K562 (cell line): ENCODE measurements at regions not wholly inside any gene's neighbourhood (a gene's known extent, or its start where the extent isn't known, plus 50 kb on each side); places are given as distances from the start of the nearest gene placed in this dataset.

ENCODE experiments used
- ATAC-seq: fragments of 200-7000 bp; cut with Tn5 transposase; 3 replicates; pipeline ENCODE4 v1.9.1; 2020; ENCODE audit warnings: moderate library complexity
- BruUV-seq: library from RNA; stranded (reverse); fragments of 400-500 nt; replicated peaks from 2 replicates; lab custom pipeline; 2021; lab: Mats Ljungman, UMichigan
- CTCF ChIA-PET: fragments of 300-600 bp; formaldehyde crosslinking; extraction: SDS; loops from one replicate; lab custom pipeline; 2021; ENCODE audit warnings: low intra/inter-chr PET ratio; lab: Yijun Ruan, JAX
- POLR2A ChIA-PET: fragments of 300-600, 350-650 bp; sonication (Branson Sonifier 250); formaldehyde crosslinking; extraction: SDS; loops from one replicate; lab custom pipeline; 2021; ENCODE audit warnings: antibody characterized with exemption, inconsistent platforms; lab: Yijun Ruan, JAX
- DNase-seq, 4 experiments: peaks; one replicate each; pipeline versions ENCODE4 v3.0.0 to v3.0.0-alpha.2; 2011 to 2018; ENCODE audit warnings: low spot score in 3 of 4, mixed read lengths in 3 of 4; ENCODE audit errors: extremely low read depth in 1 of 4
- FAIRE-seq: peaks from 2 replicates; lab custom pipeline; 2011; peaks lifted over from hg19 to GRCh38; lab: Jason Lieb, UNC
- H2AFZ ChIP-seq: 2 replicates; pipeline ENCODE4 v1.6.0; 2011; ENCODE audit warnings: low read depth, low read length, control low read depth, inconsistent platforms
- H3K27ac ChIP-seq: fragments of 200-600 bp; 3 replicates; pipeline ENCODE4 v1.8.0; 2011; ENCODE audit warnings: low read depth, mild to moderate bottlenecking, control low read depth, inconsistent platforms, low read length, moderate library complexity, mixed read lengths; ENCODE audit errors: extremely low read depth
- H3K27me3 ChIP-seq, 2 experiments: fragments of 300-600 bp in 1 of 2; 2 replicates in 1 of 2; 3 replicates in 1 of 2; pipeline versions ENCODE4 v1.6.0 to v1.8.0; 2011; ENCODE audit warnings: inconsistent platforms in 2 of 2, low read length in 2 of 2, mild to moderate bottlenecking in 1 of 2, mixed read lengths in 1 of 2, moderate library complexity in 1 of 2; ENCODE audit not compliant: control insufficient read depth in 2 of 2, insufficient read depth in 2 of 2
- H3K36me3 ChIP-seq: fragments of 300-600 bp; 3 replicates; pipeline ENCODE4 v1.8.0; 2011; ENCODE audit warnings: mild to moderate bottlenecking, low read length, inconsistent platforms; ENCODE audit not compliant: control insufficient read depth, insufficient read depth
- H3K4me1 ChIP-seq, 2 experiments: fragments of 200-600 bp in 1 of 2; replicated peaks in 1 of 2; 2 replicates in 1 of 2; 3 replicates in 1 of 2; pipeline versions ENCODE4 v1.5.1 to v1.8.0; 2011; ENCODE audit warnings: inconsistent platforms in 2 of 2, low read length in 2 of 2, mild to moderate bottlenecking in 1 of 2, mixed read lengths in 1 of 2, moderate library complexity in 1 of 2; ENCODE audit not compliant: control insufficient read depth in 2 of 2, insufficient read depth in 2 of 2
- H3K4me2 ChIP-seq: 2 replicates; pipeline ENCODE4 v1.6.1; 2011; ENCODE audit warnings: low read length, control low read depth, inconsistent platforms, mixed read lengths; ENCODE audit not compliant: insufficient read depth
- H3K4me3 ChIP-seq: fragments of 200-600 bp; sonication (generic), shearing (Covaris generic); 2 replicates; pipeline ENCODE4 v1.5.1; 2016; ENCODE audit warnings: control low read depth, inconsistent platforms
- H3K79me2 ChIP-seq: fragments of 200-600 bp; 3 replicates; pipeline ENCODE4 v1.8.0; 2011; ENCODE audit warnings: low read length, inconsistent platforms; ENCODE audit not compliant: control insufficient read depth, insufficient read depth
- H3K9ac ChIP-seq, 2 experiments: 2 replicates each; pipeline versions ENCODE4 v1.6.0 to v1.6.1; 2011; ENCODE audit warnings: low read depth in 2 of 2, low read length in 2 of 2, control low read depth in 1 of 2, inconsistent platforms in 1 of 2, mild to moderate bottlenecking in 1 of 2, mixed read lengths in 1 of 2; ENCODE audit not compliant: insufficient read depth in 1 of 2
- H3K9me1 ChIP-seq: one replicate; pipeline ENCODE4 v1.6.0; 2011; ENCODE audit warnings: inconsistent platforms, mild to moderate bottlenecking, low read length, moderate library complexity; ENCODE audit not compliant: control insufficient read depth, insufficient read depth
- H3K9me3 ChIP-seq: replicated peaks from 2 replicates; pipeline ENCODE4 v1.5.1; 2011; ENCODE audit warnings: low read depth, low read length, inconsistent platforms; ENCODE audit not compliant: control insufficient read depth, insufficient read depth
- H4K20me1 ChIP-seq: replicated peaks from 2 replicates; pipeline ENCODE4 v1.6.1; 2011; ENCODE audit warnings: low read length, inconsistent platforms, mixed read lengths; ENCODE audit not compliant: control insufficient read depth, insufficient read depth
- FOXK2 ChIP-seq, 2 experiments: fragments of 450-650 bp; IDR thresholded peaks in 1 of 2; conservative IDR thresholded peaks in 1 of 2; 2 replicates each; pipeline ENCODE4 v1.6.1; 2016; ENCODE audit warnings: low read depth in 2 of 2, mild to moderate bottlenecking in 1 of 2
- HDGF ChIP-seq: fragments of 450-650 bp; IDR thresholded peaks from 2 replicates; pipeline ENCODE4 v1.6.1; 2016
- NR2C1 ChIP-seq, 2 experiments: fragments of 450-650 bp; IDR thresholded peaks; 2 replicates each; pipeline ENCODE4 v1.6.1; 2017; ENCODE audit warnings: mild to moderate bottlenecking in 2 of 2, antibody characterized with exemption in 1 of 2, inconsistent platforms in 1 of 2, missing compliant biosample characterization in 1 of 2, missing genetic modification characterization in 1 of 2
- WGBS: fragments of 100-300 bp; shearing (Covaris generic); methylation state at CpG from one replicate; pipeline ENCODE4 v1.1.6; 2016; ENCODE audit warnings: low coverage, mixed read lengths; ENCODE audit not compliant: insufficient coverage; ENCODE audit errors: missing lambda C conversion rate; 5-methylcytosine and 5-hydroxymethylcytosine counted together
- in situ Hi-C: fragments of 300-500 bp; cut with MboI; formaldehyde crosslinking; loops from 4 replicates; pipeline ENCODE4 v1.15.0; 2018; ENCODE audit warnings: inconsistent platforms, mixed read lengths
- intact Hi-C: fragments of 100-400 bp; cut with micrococcal nuclease; formaldehyde crosslinking; loops from 2 replicates; pipeline ENCODE4 v1.14.2; 2022
- TF ChIP-seq, protein P1 (sequence below): fragments of 250-450 bp; sonication (Bioruptor Pico); IDR thresholded peaks from 2 replicates; pipeline ENCODE4 v1.9.0; 2021; ENCODE audit warnings: mild to moderate bottlenecking
- TF ChIP-seq, protein P2 (sequence below): sonication (generic); formaldehyde crosslinking; IDR thresholded peaks from 2 replicates; pipeline ENCODE4 v1.8.0; 2023; ENCODE audit warnings: missing genetic modification reagents, mild to moderate bottlenecking, borderline replicate concordance

DNA sequence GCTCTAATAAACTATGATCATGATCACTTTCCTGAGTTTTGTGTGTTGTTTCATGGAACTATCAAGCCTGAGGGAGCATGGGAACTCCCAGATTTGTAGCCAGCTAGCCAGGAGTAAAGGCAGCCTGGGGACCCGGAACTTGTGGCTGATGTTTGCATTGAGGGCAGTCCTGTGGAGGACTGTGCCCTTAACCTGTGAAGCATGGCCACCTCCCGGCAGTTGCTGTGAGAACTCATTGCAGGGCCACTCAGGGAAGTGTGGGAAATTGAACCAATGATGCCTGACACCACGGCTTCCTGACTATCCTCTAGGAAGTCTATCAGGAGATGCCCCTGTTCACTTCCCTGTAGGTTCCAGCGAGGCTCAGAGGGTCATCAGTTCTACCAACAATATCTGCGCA is 250.6 kb downstream of the DAD1 start:
- Histone ChIP-seq H3K27me3 (no peaks in the 10 kb centered on the region), H3K9ac (no peak overlapping the region), H4K20me1 (no peaks in the 10 kb centered on the region), H3K4me1 (peaks cover 0 to 45% of the 10 kb centered on the region in 2 experiments; a peak in 4 of 5 replicates), H3K4me3 (no peak overlapping the region), H3K9me3 (no peaks in the 10 kb centered on the region), H2AFZ (peak overlapping the region; percentile 51; the same call in 1 of the 2 replicates), H3K4me2 (no peak overlapping the region), H3K36me3 (no peaks in the 10 kb centered on the region), H3K27ac (peak overlapping the region; percentile 58; the same call in 2 of the 3 replicates), H3K79me2 (no peaks in the 10 kb centered on the region), H3K9me1 (no peaks in the 10 kb centered on the region)
- POLR2A ChIA-PET = interaction anchor here (1.1 kb wide), 1 partner anchor 13 kb away, joined by 3 read pairs; no protein-coding TSS in a partner anchor
- CTCF ChIA-PET = no interaction called here
- BruUV-seq = no TSS peak
- ATAC-seq = no peak
- WGBS = 36% methylated on average over 5 of the region's 5 CpGs
- in situ Hi-C loops = no loop called here
- intact Hi-C loops = no loop called here
- DNase-seq = no peak
- TF ChIP-seq, protein P1, sequence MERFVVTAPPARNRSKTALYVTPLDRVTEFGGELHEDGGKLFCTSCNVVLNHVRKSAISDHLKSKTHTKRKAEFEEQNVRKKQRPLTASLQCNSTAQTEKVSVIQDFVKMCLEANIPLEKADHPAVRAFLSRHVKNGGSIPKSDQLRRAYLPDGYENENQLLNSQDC = no peak
- TF ChIP-seq HDGF = no peak
- TF ChIP-seq FOXK2 (conservative IDR thresholded peaks at IDR 0.05 in 1 of 2, IDR thresholded peaks at IDR 0.05 in 1 of 2; ENCODE audit: low read depth in 2 of 2) = 0 out of 4 replicates have a peak, but pooled peaks of 1 of the 2 experiments have one; percentile 4
- no peak for FAIRE-seq

DNA sequence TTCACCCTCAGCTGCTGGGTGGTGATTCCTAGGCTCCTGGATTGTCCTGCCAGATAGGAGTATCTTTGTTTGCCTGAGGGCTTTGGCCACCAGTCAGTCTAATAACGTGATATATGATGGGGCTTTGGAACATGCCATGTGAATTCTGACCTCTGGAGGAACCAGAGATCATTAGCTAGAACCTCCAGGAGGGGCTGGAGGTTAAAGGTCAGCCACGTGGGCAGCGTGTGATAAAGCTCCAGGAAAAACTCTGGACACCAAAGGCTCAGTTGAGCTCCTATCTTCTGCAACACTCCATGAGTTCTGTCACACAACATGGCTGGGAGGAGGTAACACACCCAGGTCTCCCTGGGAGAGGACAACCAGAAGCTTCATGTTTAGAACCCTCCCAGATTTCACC is 251.1 kb downstream of the DAD1 start:
- DNase-seq = peak; percentile 58 to 86 (median 67)
- Histone ChIP-seq H3K9me3 (no peaks in the 10 kb centered on the region), H3K79me2 (no peaks in the 10 kb centered on the region), H3K27me3 (no peaks in the 10 kb centered on the region), H3K27ac (peak overlapping the region; percentile 58; the same call in 2 of the 3 replicates), H3K4me3 (no peak overlapping the region), H3K9me1 (no peaks in the 10 kb centered on the region), H4K20me1 (no peaks in the 10 kb centered on the region), H3K9ac (no peak overlapping the region), H3K36me3 (no peaks in the 10 kb centered on the region), H2AFZ (peak overlapping the region; percentile 51; the same call in 1 of the 2 replicates), H3K4me1 (peaks cover 0 to 48% of the 10 kb centered on the region in 2 experiments; a peak in 4 of 5 replicates), H3K4me2 (no peak overlapping the region)
- ATAC-seq = peak; percentile 82
- CTCF ChIA-PET = no interaction called here
- POLR2A ChIA-PET = interaction anchor here (0.9 kb wide), 1 partner anchor 10 kb away, joined by 4 read pairs; no protein-coding TSS in a partner anchor
- FAIRE-seq = peak; percentile 95
- in situ Hi-C loops (no loop called here), intact Hi-C loops (no loop called here)
- 6% methylated on average over 3 of the region's 3 CpGs for WGBS
- no TSS peak for BruUV-seq
- TF ChIP-seq, protein P2, sequence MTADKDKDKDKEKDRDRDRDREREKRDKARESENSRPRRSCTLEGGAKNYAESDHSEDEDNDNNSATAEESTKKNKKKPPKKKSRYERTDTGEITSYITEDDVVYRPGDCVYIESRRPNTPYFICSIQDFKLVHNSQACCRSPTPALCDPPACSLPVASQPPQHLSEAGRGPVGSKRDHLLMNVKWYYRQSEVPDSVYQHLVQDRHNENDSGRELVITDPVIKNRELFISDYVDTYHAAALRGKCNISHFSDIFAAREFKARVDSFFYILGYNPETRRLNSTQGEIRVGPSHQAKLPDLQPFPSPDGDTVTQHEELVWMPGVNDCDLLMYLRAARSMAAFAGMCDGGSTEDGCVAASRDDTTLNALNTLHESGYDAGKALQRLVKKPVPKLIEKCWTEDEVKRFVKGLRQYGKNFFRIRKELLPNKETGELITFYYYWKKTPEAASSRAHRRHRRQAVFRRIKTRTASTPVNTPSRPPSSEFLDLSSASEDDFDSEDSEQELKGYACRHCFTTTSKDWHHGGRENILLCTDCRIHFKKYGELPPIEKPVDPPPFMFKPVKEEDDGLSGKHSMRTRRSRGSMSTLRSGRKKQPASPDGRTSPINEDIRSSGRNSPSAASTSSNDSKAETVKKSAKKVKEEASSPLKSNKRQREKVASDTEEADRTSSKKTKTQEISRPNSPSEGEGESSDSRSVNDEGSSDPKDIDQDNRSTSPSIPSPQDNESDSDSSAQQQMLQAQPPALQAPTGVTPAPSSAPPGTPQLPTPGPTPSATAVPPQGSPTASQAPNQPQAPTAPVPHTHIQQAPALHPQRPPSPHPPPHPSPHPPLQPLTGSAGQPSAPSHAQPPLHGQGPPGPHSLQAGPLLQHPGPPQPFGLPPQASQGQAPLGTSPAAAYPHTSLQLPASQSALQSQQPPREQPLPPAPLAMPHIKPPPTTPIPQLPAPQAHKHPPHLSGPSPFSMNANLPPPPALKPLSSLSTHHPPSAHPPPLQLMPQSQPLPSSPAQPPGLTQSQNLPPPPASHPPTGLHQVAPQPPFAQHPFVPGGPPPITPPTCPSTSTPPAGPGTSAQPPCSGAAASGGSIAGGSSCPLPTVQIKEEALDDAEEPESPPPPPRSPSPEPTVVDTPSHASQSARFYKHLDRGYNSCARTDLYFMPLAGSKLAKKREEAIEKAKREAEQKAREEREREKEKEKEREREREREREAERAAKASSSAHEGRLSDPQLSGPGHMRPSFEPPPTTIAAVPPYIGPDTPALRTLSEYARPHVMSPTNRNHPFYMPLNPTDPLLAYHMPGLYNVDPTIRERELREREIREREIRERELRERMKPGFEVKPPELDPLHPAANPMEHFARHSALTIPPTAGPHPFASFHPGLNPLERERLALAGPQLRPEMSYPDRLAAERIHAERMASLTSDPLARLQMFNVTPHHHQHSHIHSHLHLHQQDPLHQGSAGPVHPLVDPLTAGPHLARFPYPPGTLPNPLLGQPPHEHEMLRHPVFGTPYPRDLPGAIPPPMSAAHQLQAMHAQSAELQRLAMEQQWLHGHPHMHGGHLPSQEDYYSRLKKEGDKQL = no peak
- TF ChIP-seq NR2C1 (IDR thresholded peaks at IDR 0.05) (peak; percentile 92), NR2C1 (tag; IDR thresholded peaks at IDR 0.05) (peak; percentile 93)
